ENCODE measurements at regions not wholly inside any gene's neighbourhood (a gene's known extent, or its start where the extent isn't known, plus 50 kb on each side); places are given as distances from the start of the nearest gene placed in this dataset.

DNA sequence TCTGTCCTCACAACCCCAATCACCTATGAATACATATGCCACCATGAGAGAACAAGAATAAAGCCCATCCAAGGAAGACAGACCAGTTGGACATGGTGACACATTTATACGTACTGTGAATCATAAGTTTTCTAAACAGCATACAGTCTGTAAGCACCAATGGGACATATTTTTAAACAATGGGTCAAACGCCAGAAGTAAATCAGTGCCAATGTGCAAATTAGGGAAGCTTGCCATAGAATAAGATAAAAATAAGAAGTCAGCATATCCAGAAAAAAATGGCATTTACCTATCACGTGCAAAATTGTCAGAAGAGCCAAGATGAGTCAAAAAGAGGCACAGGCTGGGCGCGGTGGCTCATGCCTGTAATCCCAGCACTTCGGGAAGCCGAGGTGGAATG is 910.4 kb downstream of the SORCS1 start:
- no peaks in the 10 kb centered on the region for H3K27me3 ChIP-seq (ENCODE audit: control insufficient read depth, insufficient read depth, low read length)
- H3K27ac ChIP-seq (ENCODE audit: low read length), result no peak overlapping the region
- no peaks in the 10 kb centered on the region for H3K36me3 ChIP-seq (ENCODE audit: control insufficient read depth, insufficient read depth, low read length)
- no peaks in the 10 kb centered on the region for H3K9me3 ChIP-seq (ENCODE audit: control insufficient read depth, insufficient read depth, low read depth, low read length)
- ChIA-PET POLR2A (no interaction called here), CTCF (interaction anchor here (0.8 kb wide), 1 partner anchor 68 kb away, joined by 4 read pairs; no protein-coding TSS in a partner anchor)
- TF ChIP-seq TCF7L2 (IDR thresholded peaks at IDR 0.05; ENCODE audit: low read depth, low read length), result no peak
- TF ChIP-seq, protein P1, sequence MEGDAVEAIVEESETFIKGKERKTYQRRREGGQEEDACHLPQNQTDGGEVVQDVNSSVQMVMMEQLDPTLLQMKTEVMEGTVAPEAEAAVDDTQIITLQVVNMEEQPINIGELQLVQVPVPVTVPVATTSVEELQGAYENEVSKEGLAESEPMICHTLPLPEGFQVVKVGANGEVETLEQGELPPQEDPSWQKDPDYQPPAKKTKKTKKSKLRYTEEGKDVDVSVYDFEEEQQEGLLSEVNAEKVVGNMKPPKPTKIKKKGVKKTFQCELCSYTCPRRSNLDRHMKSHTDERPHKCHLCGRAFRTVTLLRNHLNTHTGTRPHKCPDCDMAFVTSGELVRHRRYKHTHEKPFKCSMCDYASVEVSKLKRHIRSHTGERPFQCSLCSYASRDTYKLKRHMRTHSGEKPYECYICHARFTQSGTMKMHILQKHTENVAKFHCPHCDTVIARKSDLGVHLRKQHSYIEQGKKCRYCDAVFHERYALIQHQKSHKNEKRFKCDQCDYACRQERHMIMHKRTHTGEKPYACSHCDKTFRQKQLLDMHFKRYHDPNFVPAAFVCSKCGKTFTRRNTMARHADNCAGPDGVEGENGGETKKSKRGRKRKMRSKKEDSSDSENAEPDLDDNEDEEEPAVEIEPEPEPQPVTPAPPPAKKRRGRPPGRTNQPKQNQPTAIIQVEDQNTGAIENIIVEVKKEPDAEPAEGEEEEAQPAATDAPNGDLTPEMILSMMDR (IDR thresholded peaks at IDR 0.05), result no peak
- TF ChIP-seq POLR2AphosphoS5 (IDR thresholded peaks at IDR 0.05; ENCODE audit: low read depth, low read length), result no peak
- no peak for TF ChIP-seq SIN3A (IDR thresholded peaks at IDR 0.05; ENCODE audit: borderline replicate concordance, insufficient read depth, low read depth, low read length)
- TF ChIP-seq, protein P2, sequence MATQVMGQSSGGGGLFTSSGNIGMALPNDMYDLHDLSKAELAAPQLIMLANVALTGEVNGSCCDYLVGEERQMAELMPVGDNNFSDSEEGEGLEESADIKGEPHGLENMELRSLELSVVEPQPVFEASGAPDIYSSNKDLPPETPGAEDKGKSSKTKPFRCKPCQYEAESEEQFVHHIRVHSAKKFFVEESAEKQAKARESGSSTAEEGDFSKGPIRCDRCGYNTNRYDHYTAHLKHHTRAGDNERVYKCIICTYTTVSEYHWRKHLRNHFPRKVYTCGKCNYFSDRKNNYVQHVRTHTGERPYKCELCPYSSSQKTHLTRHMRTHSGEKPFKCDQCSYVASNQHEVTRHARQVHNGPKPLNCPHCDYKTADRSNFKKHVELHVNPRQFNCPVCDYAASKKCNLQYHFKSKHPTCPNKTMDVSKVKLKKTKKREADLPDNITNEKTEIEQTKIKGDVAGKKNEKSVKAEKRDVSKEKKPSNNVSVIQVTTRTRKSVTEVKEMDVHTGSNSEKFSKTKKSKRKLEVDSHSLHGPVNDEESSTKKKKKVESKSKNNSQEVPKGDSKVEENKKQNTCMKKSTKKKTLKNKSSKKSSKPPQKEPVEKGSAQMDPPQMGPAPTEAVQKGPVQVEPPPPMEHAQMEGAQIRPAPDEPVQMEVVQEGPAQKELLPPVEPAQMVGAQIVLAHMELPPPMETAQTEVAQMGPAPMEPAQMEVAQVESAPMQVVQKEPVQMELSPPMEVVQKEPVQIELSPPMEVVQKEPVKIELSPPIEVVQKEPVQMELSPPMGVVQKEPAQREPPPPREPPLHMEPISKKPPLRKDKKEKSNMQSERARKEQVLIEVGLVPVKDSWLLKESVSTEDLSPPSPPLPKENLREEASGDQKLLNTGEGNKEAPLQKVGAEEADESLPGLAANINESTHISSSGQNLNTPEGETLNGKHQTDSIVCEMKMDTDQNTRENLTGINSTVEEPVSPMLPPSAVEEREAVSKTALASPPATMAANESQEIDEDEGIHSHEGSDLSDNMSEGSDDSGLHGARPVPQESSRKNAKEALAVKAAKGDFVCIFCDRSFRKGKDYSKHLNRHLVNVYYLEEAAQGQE (IDR thresholded peaks at IDR 0.05; ENCODE audit: insufficient read depth in 1 of 2, low read depth in 2 of 2, low read length in 1 of 2), result no peak
- in situ Hi-C loops (cut with HindIII; ENCODE audit: low pct_unique_long_range_greater_than_20kb, low sequenced_read_pairs), result no loop called here
- intact Hi-C loops (cut with micrococcal nuclease; ENCODE audit: unreplicated experiment), result no loop called here
- no peaks in the 10 kb centered on the region for H3K4me1 ChIP-seq (ENCODE audit: control insufficient read depth, insufficient read depth, low read length)
- no peak for ATAC-seq
- no peak for DNase-seq (ENCODE audit: low read depth, low spot score)
- no TSS peak for BruUV-seq (replicated peaks)
- no peak overlapping the region for H3K4me3 ChIP-seq (ENCODE audit: low read depth in 2 of 2, low read length in 2 of 2)

DNA sequence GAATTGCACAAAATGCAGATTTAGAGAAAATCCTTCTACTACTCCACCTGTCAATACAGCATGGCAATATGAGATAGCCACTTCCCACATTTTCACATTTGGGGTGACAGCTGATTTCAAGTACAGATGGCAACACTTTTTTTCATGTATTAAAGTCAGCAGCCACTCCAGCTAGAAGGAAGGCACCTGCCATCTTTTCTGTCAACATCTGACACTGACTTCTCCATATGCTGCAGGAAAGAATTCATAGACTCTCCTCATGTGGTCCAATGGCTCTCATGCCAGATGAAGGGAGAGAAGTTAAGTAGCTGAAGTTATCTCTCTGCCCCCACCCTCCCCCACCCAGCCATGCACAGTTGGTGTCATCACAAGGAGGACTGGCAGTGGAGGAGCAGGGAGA is 912.0 kb downstream of the SORCS1 start:
- POLR2A ChIA-PET, result no interaction called here
- CTCF ChIA-PET, result no interaction called here
- no peak overlapping the region for H3K27ac ChIP-seq (ENCODE audit: low read length)
- in situ Hi-C loops (cut with HindIII; ENCODE audit: low pct_unique_long_range_greater_than_20kb, low sequenced_read_pairs), result no loop called here
- H3K36me3 ChIP-seq (ENCODE audit: control insufficient read depth, insufficient read depth, low read length), result no peaks in the 10 kb centered on the region
- H3K9me3 ChIP-seq (ENCODE audit: control insufficient read depth, insufficient read depth, low read depth, low read length), result no peaks in the 10 kb centered on the region
- BruUV-seq (replicated peaks), result no TSS peak
- DNase-seq (ENCODE audit: low read depth, low spot score), result no peak
- H3K4me3 ChIP-seq (ENCODE audit: low read depth in 2 of 2, low read length in 2 of 2), result no peak overlapping the region
- TF ChIP-seq, protein P2 (IDR thresholded peaks at IDR 0.05; ENCODE audit: insufficient read depth in 1 of 2, low read depth in 2 of 2, low read length in 1 of 2), result no peak
- TF ChIP-seq SIN3A (IDR thresholded peaks at IDR 0.05; ENCODE audit: borderline replicate concordance, insufficient read depth, low read depth, low read length) (no peak), TCF7L2 (IDR thresholded peaks at IDR 0.05; ENCODE audit: low read depth, low read length) (no peak), POLR2AphosphoS5 (IDR thresholded peaks at IDR 0.05; ENCODE audit: low read depth, low read length) (no peak)
- TF ChIP-seq, protein P1 (IDR thresholded peaks at IDR 0.05), result no peak
- no peaks in the 10 kb centered on the region for H3K4me1 ChIP-seq (ENCODE audit: control insufficient read depth, insufficient read depth, low read length)
- H3K27me3 ChIP-seq (ENCODE audit: control insufficient read depth, insufficient read depth, low read length), result no peaks in the 10 kb centered on the region
- ATAC-seq, result no peak
- intact Hi-C loops (cut with micrococcal nuclease; ENCODE audit: unreplicated experiment), result no loop called here

Measured in Panc1 (cell line).